Kidney (tissue), 13 donors: ENCODE measurements at regions not wholly inside any gene's neighbourhood (a gene's known extent, or its start where the extent isn't known, plus 50 kb on each side); places are given as distances from the start of the nearest gene placed in this dataset.

Experiments used
- DNase-seq, 5 donors: peaks; one replicate each; pipeline ENCODE4 v3.0.0-alpha.2; 2013 to 2020
- FAIRE-seq: peaks from 2 replicates; lab custom pipeline; 2012; peaks lifted over from hg19 to GRCh38; lab: Jason Lieb, UNC
- H3K27ac ChIP-seq, 2 donors: one replicate each; pipeline ENCODE4 v1.7.0; 2013; ENCODE audit warnings: low read depth in 2 of 2, low read length in 2 of 2, inconsistent platforms in 1 of 2
- H3K27me3 ChIP-seq: one replicate; pipeline ENCODE4 v1.7.1; 2013; ENCODE audit warnings: low read length, inconsistent platforms; ENCODE audit not compliant: control insufficient read depth, insufficient read depth
- H3K36me3 ChIP-seq, 3 donors: one replicate each; pipeline versions ENCODE4 v1.7.0 to v1.7.1; 2013; ENCODE audit warnings: low read length in 3 of 3, control low read depth in 1 of 3, inconsistent platforms in 1 of 3; ENCODE audit not compliant: insufficient read depth in 3 of 3, control insufficient read depth in 2 of 3
- H3K4me1 ChIP-seq, 3 donors: one replicate each; pipeline versions ENCODE4 v1.7.0 to v1.7.1; 2013; ENCODE audit warnings: low read length in 3 of 3, inconsistent platforms in 1 of 3, low read depth in 1 of 3; ENCODE audit not compliant: control insufficient read depth in 2 of 3, insufficient read depth in 2 of 3
- H3K4me3 ChIP-seq, 3 donors: one replicate each; pipeline versions ENCODE4 v1.7.0 to v1.8.1; 2013; ENCODE audit warnings: low read length in 3 of 3, control low read depth in 1 of 3, inconsistent platforms in 1 of 3
- H3K9ac ChIP-seq, 3 donors: one replicate each; pipeline versions ENCODE4 v1.7.0 to v1.7.1; 2013; ENCODE audit warnings: low read length in 3 of 3, control low read depth in 1 of 3, inconsistent platforms in 1 of 3
- H3K9me3 ChIP-seq, 3 donors: one replicate each; pipeline versions ENCODE4 v1.7.0 to v1.7.1; 2013; ENCODE audit warnings: low read length in 3 of 3, control low read depth in 1 of 3, inconsistent platforms in 1 of 3; ENCODE audit not compliant: control insufficient read depth in 2 of 3, insufficient read depth in 1 of 3
- CTCF ChIP-seq: IDR thresholded peaks from 3 replicates; pipeline ENCODE4 v1.5.1; 2012; ENCODE audit warnings: mild to moderate bottlenecking, moderate library complexity, borderline replicate concordance; ENCODE audit not compliant: insufficient read depth; ENCODE audit errors: extremely low read depth
- intact Hi-C: fragments of 100-400 bp; cut with DNase I; formaldehyde crosslinking; loops from one replicate; pipeline ENCODE4 v1.11.1; 2022
- donor health status: control.
- donor health status: control.
- donor health status: control.
- donor health status: control.
- donor health status: control.
- donor health status: DM: yes; HTN: yes; CAD: no.
- donor health status: Normal renal cell carcinoma (clear cell type).

GRCh38 chr5:8048920-8049319 is 180.0 kb downstream of the MTRR start:
- Histone ChIP-seq H3K9me3 (no peaks in the 10 kb centered on the region), H3K27ac (no peak overlapping the region), H3K4me1 (no peaks in the 10 kb centered on the region), H3K27me3 (no peaks in the 10 kb centered on the region), H3K36me3 (no peaks in the 10 kb centered on the region), H3K4me3 (no peak overlapping the region), H3K9ac (no peak overlapping the region)
- no peak for TF ChIP-seq CTCF
- intact Hi-C loops: no loop called here
- no peak for FAIRE-seq
- DNase-seq: no peak

DNA sequence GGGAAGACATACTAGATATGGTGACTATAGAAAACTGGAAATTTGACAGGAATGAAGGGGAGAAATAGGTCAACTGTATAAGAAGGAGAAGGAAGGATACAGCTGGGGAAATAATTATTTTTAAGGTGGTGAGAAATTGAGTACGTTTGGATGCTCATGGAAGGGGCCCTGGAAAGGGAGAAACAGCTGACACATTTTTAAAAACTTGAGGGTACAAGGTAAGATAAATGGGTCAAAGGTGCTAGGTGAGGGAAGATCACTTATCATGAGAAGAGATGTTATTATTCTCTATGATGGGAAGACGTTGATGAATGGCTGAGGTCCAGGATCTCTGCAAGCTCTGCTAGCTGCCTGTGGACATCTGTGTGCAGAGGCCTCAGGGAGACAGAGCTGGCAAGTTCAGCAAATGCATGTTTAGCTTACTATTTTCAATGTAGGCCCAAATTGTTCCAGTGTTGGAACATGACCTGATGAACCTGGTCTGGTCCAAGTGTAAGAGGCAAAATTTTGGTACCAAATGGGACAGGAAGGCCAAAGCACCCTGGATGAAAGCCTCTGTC is 181.7 kb downstream of the MTRR start:
- FAIRE-seq: no peak
- no peaks in the 10 kb centered on the region for H3K36me3 ChIP-seq
- TF ChIP-seq CTCF: no peak
- intact Hi-C loops: no loop called here
- no peak overlapping the region for H3K9ac ChIP-seq
- no peaks in the 10 kb centered on the region for H3K9me3 ChIP-seq
- DNase-seq: no peak
- H3K27me3 ChIP-seq: no peaks in the 10 kb centered on the region
- no peak overlapping the region for H3K27ac ChIP-seq
- H3K4me1 ChIP-seq: no peaks in the 10 kb centered on the region
- H3K4me3 ChIP-seq: no peak overlapping the region

DNA sequence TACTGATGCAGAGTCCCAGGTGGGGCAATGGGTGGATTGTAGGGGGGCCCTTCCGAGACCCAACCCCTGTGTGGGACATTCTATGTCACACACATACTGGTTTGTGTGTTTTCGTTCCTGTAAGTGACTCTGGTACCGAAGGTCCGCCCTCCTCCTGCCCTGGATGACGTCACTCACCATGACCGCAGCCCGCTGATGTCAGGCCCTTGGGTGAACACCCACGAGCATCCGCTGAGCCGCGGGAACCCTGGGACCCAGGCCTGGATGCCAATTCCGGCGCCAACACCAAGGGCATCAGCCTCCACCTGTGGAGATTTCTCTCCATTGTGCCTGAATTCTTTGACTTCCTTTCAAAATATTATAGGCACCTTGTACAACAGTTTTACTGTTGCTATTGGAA is 184.3 kb downstream of the MTRR start:
- Histone ChIP-seq H3K36me3 (no peaks in the 10 kb centered on the region), H3K4me1 (no peaks in the 10 kb centered on the region), H3K9me3 (no peaks in the 10 kb centered on the region), H3K27ac (no peak overlapping the region), H3K4me3 (no peak overlapping the region), H3K27me3 (no peaks in the 10 kb centered on the region), H3K9ac (no peak overlapping the region)
- no peak for TF ChIP-seq CTCF
- intact Hi-C loops: no loop called here
- no peak for DNase-seq
- FAIRE-seq: no peak

DNA sequence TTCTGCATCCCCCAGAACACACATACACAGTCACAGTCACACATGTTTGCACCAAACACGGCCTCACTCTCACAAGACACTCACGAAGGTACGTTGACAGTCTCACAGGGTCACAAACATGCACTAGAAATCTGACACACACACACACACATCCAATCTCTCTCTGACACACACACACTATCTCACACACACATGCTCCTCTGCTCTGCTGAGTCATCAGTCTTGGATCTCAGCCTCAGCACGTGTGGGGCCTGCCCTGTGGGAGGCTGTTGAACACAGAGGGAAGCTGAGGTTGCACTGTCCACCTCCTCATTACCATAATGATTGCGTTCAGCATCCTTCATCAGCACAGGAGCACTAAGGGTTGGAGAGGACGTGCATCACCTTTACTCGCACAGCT is 188.8 kb downstream of the MTRR start:
- FAIRE-seq (no peak), DNase-seq (peak in 1 of 5 donors; percentile 8)
- Histone ChIP-seq H3K27ac (no peak overlapping the region), H3K9ac (no peak overlapping the region), H3K9me3 (no peaks in the 10 kb centered on the region), H3K27me3 (no peaks in the 10 kb centered on the region), H3K4me3 (no peak overlapping the region), H3K4me1 (no peaks in the 10 kb centered on the region), H3K36me3 (no peaks in the 10 kb centered on the region)
- intact Hi-C loops: no loop called here
- no peak for TF ChIP-seq CTCF
